H7 (cell line): ENCODE measurements at regions not wholly inside any gene's neighbourhood (a gene's known extent, or its start where the extent isn't known, plus 50 kb on each side); places are given as distances from the start of the nearest gene placed in this dataset.
"Not testable (repeated sequence)": the region's sequence is repeated elsewhere in the genome, so short reads cannot be mapped to it uniquely, and the experiment has no call there.

ENCODE experiments used
- DNase-seq: peaks from one replicate; pipeline ENCODE4 v3.0.0; 2012
- H3K27me3 ChIP-seq: 2 replicates; pipeline ENCODE4 v1.6.0; 2011; ENCODE audit warnings: mild to moderate bottlenecking, low read length; ENCODE audit not compliant: control insufficient read depth, insufficient read depth
- H3K36me3 ChIP-seq: replicated peaks from 2 replicates; pipeline ENCODE4 v1.5.1; 2011; ENCODE audit warnings: low read length; ENCODE audit not compliant: control insufficient read depth, insufficient read depth
- H3K4me3 ChIP-seq: 2 replicates; pipeline ENCODE4 v1.5.1; 2011; ENCODE audit warnings: low read depth, mild to moderate bottlenecking, control low read depth, low read length, moderate library complexity; ENCODE audit not compliant: insufficient read depth

- no peaks in the 10 kb centered on the region for H3K36me3 ChIP-seq
- no peak for DNase-seq
- H3K4me3 ChIP-seq = no peak overlapping the region
- no peaks in the 10 kb centered on the region for H3K27me3 ChIP-seq
These were observed 133.5 kb upstream of the SHH start for GRCh38 chr7:155945670-155946325.

GRCh38 chr7:155944901-155945300, 132.6 kb upstream of the SHH start:
- H3K4me3 ChIP-seq = no peak overlapping the region
- no peaks in the 10 kb centered on the region for H3K36me3 ChIP-seq
- DNase-seq = no peak
- H3K27me3 ChIP-seq = no peaks in the 10 kb centered on the region

- no peak overlapping the region for H3K4me3 ChIP-seq
- DNase-seq = no peak
- no peaks in the 10 kb centered on the region for H3K27me3 ChIP-seq
- no peaks in the 10 kb centered on the region for H3K36me3 ChIP-seq
These were observed 131.1 kb upstream of the SHH start for GRCh38 chr7:155943251-155943899.

- no peak for DNase-seq
- no peaks in the 10 kb centered on the region for H3K27me3 ChIP-seq
- H3K4me3 ChIP-seq = no peak overlapping the region
- H3K36me3 ChIP-seq = no peaks in the 10 kb centered on the region
These were observed 130.1 kb upstream of the SHH start for GRCh38 chr7:155942226-155942950.

GRCh38 chr7:155941688-155942087, 129.4 kb upstream of the SHH start:
- Histone ChIP-seq H3K36me3 (no peaks in the 10 kb centered on the region), H3K27me3 (no peaks in the 10 kb centered on the region), H3K4me3 (no peak overlapping the region)
- DNase-seq = no peak

- Histone ChIP-seq H3K27me3 (no peaks in the 10 kb centered on the region), H3K36me3 (no peaks in the 10 kb centered on the region), H3K4me3 (no peak overlapping the region)
- DNase-seq = no peak
These were observed 127.1 kb upstream of the SHH start for GRCh38 chr7:155939350-155939749.

DNA sequence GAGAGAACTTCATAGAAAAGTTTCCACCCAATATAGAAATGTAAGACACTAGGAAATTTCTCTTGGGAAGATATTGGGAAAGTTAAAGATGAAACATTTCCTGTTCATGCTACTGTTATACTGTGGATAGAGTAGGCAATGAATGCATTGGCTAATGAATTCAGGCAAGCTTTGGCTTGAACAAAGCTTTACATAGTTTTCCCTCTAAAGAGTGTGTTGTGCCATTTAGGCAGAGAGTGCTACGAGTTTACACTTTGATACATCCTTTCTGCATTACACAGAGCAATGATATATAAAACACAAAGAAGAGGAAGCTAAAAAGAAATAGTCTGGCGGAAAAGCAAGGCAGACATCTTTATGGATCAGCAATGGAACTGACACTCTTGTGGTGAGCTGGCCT, 125.9 kb upstream of the SHH start:
- H3K36me3 ChIP-seq = no peaks in the 10 kb centered on the region
- H3K4me3 ChIP-seq = no peak overlapping the region
- no peaks in the 10 kb centered on the region for H3K27me3 ChIP-seq
- no peak for DNase-seq

DNA sequence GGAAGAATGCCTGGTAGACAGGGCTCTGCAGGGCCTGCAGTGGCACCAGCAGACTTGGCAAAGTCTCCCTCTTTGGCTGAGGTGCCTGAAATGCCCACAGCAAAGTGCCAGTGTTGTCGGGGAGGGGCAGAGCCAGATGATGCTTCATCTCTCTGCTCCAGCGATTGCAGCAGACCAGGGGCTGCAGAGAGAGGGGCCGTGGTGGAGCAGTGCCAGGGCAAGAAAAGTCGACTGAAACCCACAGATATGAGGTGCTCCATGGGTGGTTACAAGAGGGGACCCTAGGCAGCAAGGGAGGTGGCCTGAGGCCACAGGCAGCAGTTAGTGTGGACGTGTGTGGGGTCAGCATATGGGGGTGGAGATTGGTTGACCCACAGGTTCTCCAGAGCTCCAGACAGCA, 123.5 kb upstream of the SHH start:
- H3K36me3 ChIP-seq = no peaks in the 10 kb centered on the region
- no peak overlapping the region for H3K4me3 ChIP-seq
- no peak for DNase-seq
- no peaks in the 10 kb centered on the region for H3K27me3 ChIP-seq

- no peak for DNase-seq
- H3K4me3 ChIP-seq = no peak overlapping the region
- no peaks in the 10 kb centered on the region for H3K36me3 ChIP-seq
- no peaks in the 10 kb centered on the region for H3K27me3 ChIP-seq
These were observed 122.8 kb upstream of the SHH start for GRCh38 chr7:155935005-155935557.

- DNase-seq, H3K4me3 ChIP-seq, H3K27me3 ChIP-seq, H3K36me3 ChIP-seq: not testable (repeated sequence)
These were observed 120.1 kb upstream of the SHH start for GRCh38 chr7:155932324-155932723.

GRCh38 chr7:155931396-155932085, 119.3 kb upstream of the SHH start:
- no peaks in the 10 kb centered on the region for H3K36me3 ChIP-seq
- no peak overlapping the region for H3K4me3 ChIP-seq
- no peaks in the 10 kb centered on the region for H3K27me3 ChIP-seq
- DNase-seq = no peak

- no peak for DNase-seq
- Histone ChIP-seq H3K4me3 (no peak overlapping the region), H3K36me3 (no peaks in the 10 kb centered on the region), H3K27me3 (no peaks in the 10 kb centered on the region)
These were observed 118.3 kb upstream of the SHH start for GRCh38 chr7:155930527-155930926.

GRCh38 chr7:155930061-155930460, 117.8 kb upstream of the SHH start:
- H3K36me3 ChIP-seq = no peaks in the 10 kb centered on the region
- no peak for DNase-seq
- no peak overlapping the region for H3K4me3 ChIP-seq
- no peaks in the 10 kb centered on the region for H3K27me3 ChIP-seq

GRCh38 chr7:155928583-155928982, 116.3 kb upstream of the SHH start:
- Histone ChIP-seq H3K4me3 (no peak overlapping the region), H3K27me3 (no peaks in the 10 kb centered on the region), H3K36me3 (no peaks in the 10 kb centered on the region)
- DNase-seq = no peak
